K562 (cell line): ENCODE measurements at regions not wholly inside any gene's neighbourhood (a gene's known extent, or its start where the extent isn't known, plus 50 kb on each side); places are given as distances from the start of the nearest gene placed in this dataset.

Source experiments
- ATAC-seq: fragments of 200-7000 bp; cut with Tn5 transposase; 3 replicates; pipeline ENCODE4 v1.9.1; 2020; ENCODE audit warnings: moderate library complexity
- BruUV-seq: library from RNA; stranded (reverse); fragments of 400-500 nt; replicated peaks from 2 replicates; lab custom pipeline; 2021; lab: Mats Ljungman, UMichigan
- CTCF ChIA-PET: fragments of 300-600 bp; formaldehyde crosslinking; extraction: SDS; loops from one replicate; lab custom pipeline; 2021; ENCODE audit warnings: low intra/inter-chr PET ratio; lab: Yijun Ruan, JAX
- POLR2A ChIA-PET: fragments of 300-600, 350-650 bp; sonication (Branson Sonifier 250); formaldehyde crosslinking; extraction: SDS; loops from one replicate; lab custom pipeline; 2021; ENCODE audit warnings: antibody characterized with exemption, inconsistent platforms; lab: Yijun Ruan, JAX
- DNase-seq, 4 experiments: peaks; one replicate each; pipeline versions ENCODE4 v3.0.0 to v3.0.0-alpha.2; 2011 to 2018; ENCODE audit warnings: low spot score in 3 of 4, mixed read lengths in 3 of 4; ENCODE audit errors: extremely low read depth in 1 of 4
- FAIRE-seq: peaks from 2 replicates; lab custom pipeline; 2011; peaks lifted over from hg19 to GRCh38; lab: Jason Lieb, UNC
- H2AFZ ChIP-seq: 2 replicates; pipeline ENCODE4 v1.6.0; 2011; ENCODE audit warnings: low read depth, low read length, control low read depth, inconsistent platforms
- H3K27ac ChIP-seq: fragments of 200-600 bp; 3 replicates; pipeline ENCODE4 v1.8.0; 2011; ENCODE audit warnings: low read depth, mild to moderate bottlenecking, control low read depth, inconsistent platforms, low read length, moderate library complexity, mixed read lengths; ENCODE audit errors: extremely low read depth
- H3K27me3 ChIP-seq, 2 experiments: fragments of 300-600 bp in 1 of 2; 2 replicates in 1 of 2; 3 replicates in 1 of 2; pipeline versions ENCODE4 v1.6.0 to v1.8.0; 2011; ENCODE audit warnings: inconsistent platforms in 2 of 2, low read length in 2 of 2, mild to moderate bottlenecking in 1 of 2, mixed read lengths in 1 of 2, moderate library complexity in 1 of 2; ENCODE audit not compliant: control insufficient read depth in 2 of 2, insufficient read depth in 2 of 2
- H3K36me3 ChIP-seq: fragments of 300-600 bp; 3 replicates; pipeline ENCODE4 v1.8.0; 2011; ENCODE audit warnings: mild to moderate bottlenecking, low read length, inconsistent platforms; ENCODE audit not compliant: control insufficient read depth, insufficient read depth
- H3K4me1 ChIP-seq, 2 experiments: fragments of 200-600 bp in 1 of 2; replicated peaks in 1 of 2; 2 replicates in 1 of 2; 3 replicates in 1 of 2; pipeline versions ENCODE4 v1.5.1 to v1.8.0; 2011; ENCODE audit warnings: inconsistent platforms in 2 of 2, low read length in 2 of 2, mild to moderate bottlenecking in 1 of 2, mixed read lengths in 1 of 2, moderate library complexity in 1 of 2; ENCODE audit not compliant: control insufficient read depth in 2 of 2, insufficient read depth in 2 of 2
- H3K4me2 ChIP-seq: 2 replicates; pipeline ENCODE4 v1.6.1; 2011; ENCODE audit warnings: low read length, control low read depth, inconsistent platforms, mixed read lengths; ENCODE audit not compliant: insufficient read depth
- H3K4me3 ChIP-seq: fragments of 200-600 bp; sonication (generic), shearing (Covaris generic); 2 replicates; pipeline ENCODE4 v1.5.1; 2016; ENCODE audit warnings: control low read depth, inconsistent platforms
- H3K79me2 ChIP-seq: fragments of 200-600 bp; 3 replicates; pipeline ENCODE4 v1.8.0; 2011; ENCODE audit warnings: low read length, inconsistent platforms; ENCODE audit not compliant: control insufficient read depth, insufficient read depth
- H3K9ac ChIP-seq, 2 experiments: 2 replicates each; pipeline versions ENCODE4 v1.6.0 to v1.6.1; 2011; ENCODE audit warnings: low read depth in 2 of 2, low read length in 2 of 2, control low read depth in 1 of 2, inconsistent platforms in 1 of 2, mild to moderate bottlenecking in 1 of 2, mixed read lengths in 1 of 2; ENCODE audit not compliant: insufficient read depth in 1 of 2
- H3K9me1 ChIP-seq: one replicate; pipeline ENCODE4 v1.6.0; 2011; ENCODE audit warnings: inconsistent platforms, mild to moderate bottlenecking, low read length, moderate library complexity; ENCODE audit not compliant: control insufficient read depth, insufficient read depth
- H3K9me3 ChIP-seq: replicated peaks from 2 replicates; pipeline ENCODE4 v1.5.1; 2011; ENCODE audit warnings: low read depth, low read length, inconsistent platforms; ENCODE audit not compliant: control insufficient read depth, insufficient read depth
- H4K20me1 ChIP-seq: replicated peaks from 2 replicates; pipeline ENCODE4 v1.6.1; 2011; ENCODE audit warnings: low read length, inconsistent platforms, mixed read lengths; ENCODE audit not compliant: control insufficient read depth, insufficient read depth
- ARID2 ChIP-seq: fragments of 450-650 bp; IDR thresholded peaks from 2 replicates; pipeline ENCODE4 v1.6.1; 2017; ENCODE audit warnings: antibody characterized with exemption, mild to moderate bottlenecking
- CHD1 ChIP-seq: fragments of 200-600 bp; sonication (generic); IDR thresholded peaks from one replicate; pipeline ENCODE4 v1.6.1; 2012; ENCODE audit warnings: mild to moderate bottlenecking, moderate library complexity, low read length, inconsistent platforms
- FOSL1 ChIP-seq: fragments of 200-800 bp; sonication (Bioruptor generic); conservative IDR thresholded peaks from 2 replicates; pipeline ENCODE4 v1.6.1; 2016; ENCODE audit warnings: missing genetic modification characterization, missing compliant biosample characterization
- ILF3 ChIP-seq: fragments of 450-650 bp; IDR thresholded peaks from 2 replicates; pipeline ENCODE4 v1.6.1; 2018; ENCODE audit warnings: antibody characterized with exemption, mild to moderate bottlenecking, moderate library complexity, borderline replicate concordance
- MBD2 ChIP-seq: sonication (generic); IDR thresholded peaks from 2 replicates; pipeline ENCODE4 v1.6.1; 2016; ENCODE audit warnings: low read depth, borderline replicate concordance
- PTTG1 ChIP-seq: fragments of 450-650 bp; IDR thresholded peaks from 2 replicates; pipeline ENCODE4 v1.6.1; 2016; ENCODE audit warnings: low read depth, mild to moderate bottlenecking, missing genetic modification characterization, missing compliant biosample characterization
- ZNF23 ChIP-seq: fragments of 250-450 bp; sonication (Bioruptor Pico); IDR thresholded peaks from 2 replicates; pipeline ENCODE4 v1.4.0; 2020; ENCODE audit warnings: mild to moderate bottlenecking
- ZNF699 ChIP-seq: fragments of 250-450 bp; sonication (Bioruptor Pico); IDR thresholded peaks from 2 replicates; pipeline ENCODE4 v1.8.0; 2021; ENCODE audit warnings: mild to moderate bottlenecking, moderate library complexity; ENCODE audit not compliant: insufficient replicate concordance
- ZNF830 ChIP-seq: fragments of 250-450 bp; sonication (Bioruptor Pico); IDR thresholded peaks from 2 replicates; pipeline ENCODE4 v1.5.0; 2021; ENCODE audit warnings: mild to moderate bottlenecking
- WGBS: fragments of 100-300 bp; shearing (Covaris generic); methylation state at CpG from one replicate; pipeline ENCODE4 v1.1.6; 2016; ENCODE audit warnings: low coverage, mixed read lengths; ENCODE audit not compliant: insufficient coverage; ENCODE audit errors: missing lambda C conversion rate; 5-methylcytosine and 5-hydroxymethylcytosine counted together
- in situ Hi-C: fragments of 300-500 bp; cut with MboI; formaldehyde crosslinking; loops from 4 replicates; pipeline ENCODE4 v1.15.0; 2018; ENCODE audit warnings: inconsistent platforms, mixed read lengths
- intact Hi-C: fragments of 100-400 bp; cut with micrococcal nuclease; formaldehyde crosslinking; loops from 2 replicates; pipeline ENCODE4 v1.14.2; 2022
- TF ChIP-seq, protein P1 (sequence below): fragments of 250-450 bp; sonication (Bioruptor Pico); IDR thresholded peaks from 2 replicates; pipeline ENCODE4 v1.4.0; 2020; ENCODE audit warnings: borderline replicate concordance
- TF ChIP-seq, protein P2 (sequence below): IDR thresholded peaks from 2 replicates; pipeline ENCODE4 v1.6.1; 2011; ENCODE audit warnings: borderline replicate concordance, low read depth, mild to moderate bottlenecking, moderate library complexity, low read length; ENCODE audit not compliant: insufficient read depth, poor library complexity, severe bottlenecking
- TF ChIP-seq, protein P3 (sequence below): fragments of 450-650 bp; IDR thresholded peaks from 2 replicates; pipeline ENCODE4 v1.6.1; 2017; ENCODE audit warnings: antibody characterized with exemption, mild to moderate bottlenecking
- TF ChIP-seq, protein P4 (sequence below): fragments of 250-450 bp; sonication (Bioruptor Pico); IDR thresholded peaks from 2 replicates; pipeline ENCODE4 v1.8.0; 2022; ENCODE audit warnings: inconsistent platforms, mild to moderate bottlenecking, moderate library complexity, borderline replicate concordance

DNA sequence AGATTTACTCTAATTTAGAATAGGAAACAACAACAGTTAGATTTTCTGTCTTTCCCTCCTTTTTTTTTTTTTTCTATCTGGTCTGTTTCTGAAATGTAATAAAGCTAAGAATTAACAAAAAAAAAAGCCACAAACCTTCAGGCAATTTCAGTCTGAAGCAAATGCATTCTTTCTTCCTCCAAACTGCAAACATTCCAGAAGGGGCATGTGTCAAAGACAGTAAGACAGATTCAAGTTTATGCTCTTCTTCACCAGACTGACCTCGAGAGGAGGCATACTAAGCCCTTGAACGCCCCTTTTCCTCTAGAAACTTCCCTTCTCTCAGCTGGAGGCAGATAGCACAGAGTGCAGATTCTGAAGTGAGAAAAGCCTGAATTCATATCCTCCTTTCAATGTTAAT lies 654.6 kb upstream of the LMCD1 start:
- Histone ChIP-seq H3K4me3 (no peak overlapping the region), H3K27me3 (no peaks in the 10 kb centered on the region), H3K9ac (no peak overlapping the region), H3K79me2 (no peaks in the 10 kb centered on the region), H3K4me2 (no peak overlapping the region), H3K4me1 (no peaks in the 10 kb centered on the region), H3K36me3 (no peaks in the 10 kb centered on the region), H2AFZ (no peak overlapping the region), H4K20me1 (no peaks in the 10 kb centered on the region), H3K9me1 (no peaks in the 10 kb centered on the region), H3K27ac (no peak overlapping the region), H3K9me3 (no peaks in the 10 kb centered on the region)
- ChIA-PET POLR2A (no interaction called here), CTCF (no interaction called here)
- TF ChIP-seq ARID2 (no peak), ZNF830 (no peak), ILF3 (no peak), MBD2 (no peak), PTTG1 (tag) (no peak), ZNF23 (no peak), CHD1 (no peak), ZNF699 (CRISPR knock-in tag) (no peak), FOSL1 (tag) (no peak)
- TF ChIP-seq, protein P1, sequence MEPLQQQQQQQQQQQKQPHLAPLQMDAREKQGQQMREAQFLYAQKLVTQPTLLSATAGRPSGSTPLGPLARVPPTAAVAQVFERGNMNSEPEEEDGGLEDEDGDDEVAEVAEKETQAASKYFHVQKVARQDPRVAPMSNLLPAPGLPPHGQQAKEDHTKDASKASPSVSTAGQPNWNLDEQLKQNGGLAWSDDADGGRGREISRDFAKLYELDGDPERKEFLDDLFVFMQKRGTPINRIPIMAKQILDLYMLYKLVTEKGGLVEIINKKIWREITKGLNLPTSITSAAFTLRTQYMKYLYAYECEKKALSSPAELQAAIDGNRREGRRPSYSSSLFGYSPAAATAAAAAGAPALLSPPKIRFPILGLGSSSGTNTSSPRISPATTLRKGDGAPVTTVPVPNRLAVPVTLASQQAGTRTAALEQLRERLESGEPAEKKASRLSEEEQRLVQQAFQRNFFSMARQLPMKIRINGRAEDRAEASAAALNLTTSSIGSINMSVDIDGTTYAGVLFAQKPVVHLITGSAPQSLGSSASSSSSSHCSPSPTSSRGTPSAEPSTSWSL (CRISPR knock-in tag), result no peak
- TF ChIP-seq, protein P2, sequence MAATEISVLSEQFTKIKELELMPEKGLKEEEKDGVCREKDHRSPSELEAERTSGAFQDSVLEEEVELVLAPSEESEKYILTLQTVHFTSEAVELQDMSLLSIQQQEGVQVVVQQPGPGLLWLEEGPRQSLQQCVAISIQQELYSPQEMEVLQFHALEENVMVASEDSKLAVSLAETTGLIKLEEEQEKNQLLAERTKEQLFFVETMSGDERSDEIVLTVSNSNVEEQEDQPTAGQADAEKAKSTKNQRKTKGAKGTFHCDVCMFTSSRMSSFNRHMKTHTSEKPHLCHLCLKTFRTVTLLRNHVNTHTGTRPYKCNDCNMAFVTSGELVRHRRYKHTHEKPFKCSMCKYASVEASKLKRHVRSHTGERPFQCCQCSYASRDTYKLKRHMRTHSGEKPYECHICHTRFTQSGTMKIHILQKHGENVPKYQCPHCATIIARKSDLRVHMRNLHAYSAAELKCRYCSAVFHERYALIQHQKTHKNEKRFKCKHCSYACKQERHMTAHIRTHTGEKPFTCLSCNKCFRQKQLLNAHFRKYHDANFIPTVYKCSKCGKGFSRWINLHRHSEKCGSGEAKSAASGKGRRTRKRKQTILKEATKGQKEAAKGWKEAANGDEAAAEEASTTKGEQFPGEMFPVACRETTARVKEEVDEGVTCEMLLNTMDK, result no peak
- TF ChIP-seq, protein P3, sequence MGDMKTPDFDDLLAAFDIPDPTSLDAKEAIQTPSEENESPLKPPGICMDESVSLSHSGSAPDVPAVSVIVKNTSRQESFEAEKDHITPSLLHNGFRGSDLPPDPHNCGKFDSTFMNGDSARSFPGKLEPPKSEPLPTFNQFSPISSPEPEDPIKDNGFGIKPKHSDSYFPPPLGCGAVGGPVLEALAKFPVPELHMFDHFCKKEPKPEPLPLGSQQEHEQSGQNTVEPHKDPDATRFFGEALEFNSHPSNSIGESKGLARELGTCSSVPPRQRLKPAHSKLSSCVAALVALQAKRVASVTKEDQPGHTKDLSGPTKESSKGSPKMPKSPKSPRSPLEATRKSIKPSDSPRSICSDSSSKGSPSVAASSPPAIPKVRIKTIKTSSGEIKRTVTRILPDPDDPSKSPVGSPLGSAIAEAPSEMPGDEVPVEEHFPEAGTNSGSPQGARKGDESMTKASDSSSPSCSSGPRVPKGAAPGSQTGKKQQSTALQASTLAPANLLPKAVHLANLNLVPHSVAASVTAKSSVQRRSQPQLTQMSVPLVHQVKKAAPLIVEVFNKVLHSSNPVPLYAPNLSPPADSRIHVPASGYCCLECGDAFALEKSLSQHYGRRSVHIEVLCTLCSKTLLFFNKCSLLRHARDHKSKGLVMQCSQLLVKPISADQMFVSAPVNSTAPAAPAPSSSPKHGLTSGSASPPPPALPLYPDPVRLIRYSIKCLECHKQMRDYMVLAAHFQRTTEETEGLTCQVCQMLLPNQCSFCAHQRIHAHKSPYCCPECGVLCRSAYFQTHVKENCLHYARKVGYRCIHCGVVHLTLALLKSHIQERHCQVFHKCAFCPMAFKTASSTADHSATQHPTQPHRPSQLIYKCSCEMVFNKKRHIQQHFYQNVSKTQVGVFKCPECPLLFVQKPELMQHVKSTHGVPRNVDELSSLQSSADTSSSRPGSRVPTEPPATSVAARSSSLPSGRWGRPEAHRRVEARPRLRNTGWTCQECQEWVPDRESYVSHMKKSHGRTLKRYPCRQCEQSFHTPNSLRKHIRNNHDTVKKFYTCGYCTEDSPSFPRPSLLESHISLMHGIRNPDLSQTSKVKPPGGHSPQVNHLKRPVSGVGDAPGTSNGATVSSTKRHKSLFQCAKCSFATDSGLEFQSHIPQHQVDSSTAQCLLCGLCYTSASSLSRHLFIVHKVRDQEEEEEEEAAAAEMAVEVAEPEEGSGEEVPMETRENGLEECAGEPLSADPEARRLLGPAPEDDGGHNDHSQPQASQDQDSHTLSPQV, result no peak
- TF ChIP-seq, protein P4, sequence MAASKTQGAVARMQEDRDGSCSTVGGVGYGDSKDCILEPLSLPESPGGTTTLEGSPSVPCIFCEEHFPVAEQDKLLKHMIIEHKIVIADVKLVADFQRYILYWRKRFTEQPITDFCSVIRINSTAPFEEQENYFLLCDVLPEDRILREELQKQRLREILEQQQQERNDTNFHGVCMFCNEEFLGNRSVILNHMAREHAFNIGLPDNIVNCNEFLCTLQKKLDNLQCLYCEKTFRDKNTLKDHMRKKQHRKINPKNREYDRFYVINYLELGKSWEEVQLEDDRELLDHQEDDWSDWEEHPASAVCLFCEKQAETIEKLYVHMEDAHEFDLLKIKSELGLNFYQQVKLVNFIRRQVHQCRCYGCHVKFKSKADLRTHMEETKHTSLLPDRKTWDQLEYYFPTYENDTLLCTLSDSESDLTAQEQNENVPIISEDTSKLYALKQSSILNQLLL, result no peak
- BruUV-seq, result no TSS peak
- FAIRE-seq (no peak), DNase-seq (no peak), ATAC-seq (no peak)
- WGBS, result 0% methylated on average over 2 of the region's 2 CpGs
- in situ Hi-C loops, result no loop called here
- intact Hi-C loops, result no loop called here
